GM18498 (cell line): ENCODE measurements at regions not wholly inside any gene's neighbourhood (a gene's known extent, or its start where the extent isn't known, plus 50 kb on each side); places are given as distances from the start of the nearest gene placed in this dataset.

Experiments used
- ATAC-seq: cut with Tn5 transposase; IDR thresholded peaks from one replicate; pipeline ENCODE4 v1.9.1; 2021; ENCODE audit warnings: mild to moderate bottlenecking, moderate library complexity; ENCODE audit not compliant: unreplicated experiment

GRCh38 chr12:67832155-67832554, 157.1 kb upstream of the IFNG-AS1 start:
- no peak for ATAC-seq

GRCh38 chr12:67833602-67834001, 155.6 kb upstream of the IFNG-AS1 start:
- ATAC-seq = no peak

GRCh38 chr12:67837876-67838275, 151.4 kb upstream of the IFNG-AS1 start:
- no peak for ATAC-seq

GRCh38 chr12:67842124-67842523, 147.1 kb upstream of the IFNG-AS1 start:
- no peak for ATAC-seq

- no peak for ATAC-seq
Measured at GRCh38 chr12:67843257-67843656, 146.0 kb upstream of the IFNG-AS1 start.

- ATAC-seq = no peak
Measured at GRCh38 chr12:67852701-67853100, 136.5 kb upstream of the IFNG-AS1 start.

GRCh38 chr12:67853204-67853603, 136.0 kb upstream of the IFNG-AS1 start:
- no peak for ATAC-seq

- no peak for ATAC-seq
Measured at GRCh38 chr12:67854351-67854750, 134.9 kb upstream of the IFNG-AS1 start.

GRCh38 chr12:67855103-67855502, 134.1 kb upstream of the IFNG-AS1 start:
- no peak for ATAC-seq

GRCh38 chr12:67871231-67871630, 118.0 kb upstream of the IFNG-AS1 start:
- no peak for ATAC-seq

- ATAC-seq = no peak
Measured at GRCh38 chr12:67873355-67873754, 115.9 kb upstream of the IFNG-AS1 start.

- ATAC-seq = no peak
Measured at GRCh38 chr12:67876305-67876915, 112.8 kb upstream of the IFNG-AS1 start.

GRCh38 chr12:67877727-67878126, 111.5 kb upstream of the IFNG-AS1 start:
- no peak for ATAC-seq

GRCh38 chr12:67879937-67880336, 109.3 kb upstream of the IFNG-AS1 start:
- no peak for ATAC-seq

GRCh38 chr12:67881565-67881964, 107.7 kb upstream of the IFNG-AS1 start:
- ATAC-seq = no peak

- no peak for ATAC-seq
Measured at GRCh38 chr12:67884596-67884995, 104.7 kb upstream of the IFNG-AS1 start.

GRCh38 chr12:67885375-67886169, 103.7 kb upstream of the IFNG-AS1 start:
- no peak for ATAC-seq

- no peak for ATAC-seq
Measured at GRCh38 chr12:67887065-67887464, 102.2 kb upstream of the IFNG-AS1 start.

GRCh38 chr12:67889931-67890330, 99.3 kb upstream of the IFNG-AS1 start:
- ATAC-seq = no peak

- ATAC-seq = no peak
Measured at GRCh38 chr12:67890726-67891258, 98.5 kb upstream of the IFNG-AS1 start.

GRCh38 chr12:67891596-67891995, 97.7 kb upstream of the IFNG-AS1 start:
- no peak for ATAC-seq
